Fibroblast of skin of scalp (primary cell): ENCODE measurements at regions not wholly inside any gene's neighbourhood (a gene's known extent, or its start where the extent isn't known, plus 50 kb on each side); places are given as distances from the start of the nearest gene placed in this dataset.

ENCODE experiments used
- DNase-seq: peaks from one replicate; pipeline ENCODE4 v3.0.0-alpha.2; 2013

DNA sequence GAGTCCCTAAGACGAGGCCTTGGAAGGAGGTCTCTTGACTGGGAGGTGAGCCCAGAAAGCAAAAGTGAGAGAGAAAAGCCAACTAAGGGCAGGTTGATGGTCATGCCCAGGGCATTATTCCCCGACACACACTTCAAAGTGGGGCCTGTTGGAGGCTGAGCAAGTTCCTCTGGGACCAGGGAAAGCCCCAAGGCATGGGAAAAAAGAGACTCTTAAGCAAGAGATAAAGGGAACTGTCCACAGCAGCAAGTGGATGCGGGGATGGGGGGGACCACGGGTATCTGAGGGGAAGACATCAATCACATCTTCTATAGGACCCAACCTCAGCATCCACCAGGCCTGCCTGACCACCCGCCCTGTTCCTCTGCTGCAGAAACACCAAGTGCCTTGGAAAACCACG is 119.9 kb upstream of the MAFB start:
- no peak for DNase-seq

DNA sequence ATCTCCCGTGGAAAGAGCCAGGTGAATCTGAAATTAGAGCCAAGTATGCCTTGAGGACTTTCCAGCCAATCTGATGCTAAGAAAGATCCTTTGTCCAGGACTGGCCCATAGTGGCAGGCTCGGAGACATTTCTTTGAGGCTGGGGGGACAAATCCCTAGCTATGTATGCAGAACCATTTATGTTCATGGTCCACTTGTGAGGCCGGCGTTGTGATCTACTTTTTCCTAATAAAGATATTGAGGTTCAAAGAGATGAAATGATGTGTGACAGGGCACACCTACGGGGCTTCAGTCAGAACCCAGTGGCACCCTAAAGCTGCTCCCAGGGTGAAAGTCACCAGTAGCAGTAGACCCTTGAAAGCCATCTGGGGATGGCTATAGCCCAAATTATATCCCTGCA is 120.3 kb upstream of the MAFB start:
- DNase-seq = no peak

DNA sequence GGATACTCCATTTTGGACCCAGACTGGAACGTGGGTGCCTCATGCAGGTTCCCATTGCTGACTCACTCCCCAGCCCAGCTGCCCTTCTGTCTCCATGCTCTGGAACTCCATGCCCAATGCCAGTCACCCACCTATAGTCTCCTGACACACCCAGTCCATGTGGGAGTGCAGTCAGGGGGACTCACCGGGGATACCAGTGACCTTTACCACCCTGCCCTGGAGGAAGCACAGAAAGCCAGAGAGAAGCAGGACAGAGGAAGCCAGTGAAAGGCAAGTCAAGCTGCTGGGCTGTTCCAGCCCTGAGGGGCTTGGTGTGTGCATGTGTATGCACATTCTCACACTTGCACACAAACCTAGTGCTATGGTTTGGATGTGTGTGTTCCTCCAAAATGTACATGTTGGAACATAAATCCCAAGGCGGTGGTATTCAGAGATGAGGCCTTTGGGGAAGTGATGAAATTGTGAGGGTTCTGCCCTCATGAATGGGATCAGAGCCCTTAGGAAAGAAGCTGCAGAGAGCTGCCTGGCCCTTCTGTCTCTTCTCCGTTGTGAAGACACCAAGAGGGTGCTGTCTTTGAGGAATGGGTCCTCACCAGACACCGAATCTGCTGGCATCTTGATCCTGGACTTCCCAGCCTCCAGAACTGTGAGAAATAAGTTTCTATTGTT is 121.4 kb upstream of the MAFB start:
- no peak for DNase-seq

DNA sequence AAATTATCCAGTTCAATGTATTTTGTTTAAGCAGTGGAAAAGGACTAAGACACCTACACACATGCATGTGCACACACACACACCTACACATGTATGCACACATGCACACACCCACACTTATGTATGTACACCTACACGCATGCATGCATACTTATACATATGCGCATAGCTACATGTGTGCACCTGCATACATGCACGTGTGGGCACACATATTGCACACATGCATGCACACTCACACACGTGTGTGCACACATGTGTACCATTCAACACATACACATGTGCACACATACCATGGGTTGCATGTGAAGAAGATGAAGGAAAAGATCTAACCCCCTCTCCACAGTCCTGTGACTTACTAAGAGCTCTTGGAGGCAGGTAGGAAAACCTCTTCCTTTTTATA is 122.0 kb upstream of the MAFB start:
- DNase-seq = no peak

DNA sequence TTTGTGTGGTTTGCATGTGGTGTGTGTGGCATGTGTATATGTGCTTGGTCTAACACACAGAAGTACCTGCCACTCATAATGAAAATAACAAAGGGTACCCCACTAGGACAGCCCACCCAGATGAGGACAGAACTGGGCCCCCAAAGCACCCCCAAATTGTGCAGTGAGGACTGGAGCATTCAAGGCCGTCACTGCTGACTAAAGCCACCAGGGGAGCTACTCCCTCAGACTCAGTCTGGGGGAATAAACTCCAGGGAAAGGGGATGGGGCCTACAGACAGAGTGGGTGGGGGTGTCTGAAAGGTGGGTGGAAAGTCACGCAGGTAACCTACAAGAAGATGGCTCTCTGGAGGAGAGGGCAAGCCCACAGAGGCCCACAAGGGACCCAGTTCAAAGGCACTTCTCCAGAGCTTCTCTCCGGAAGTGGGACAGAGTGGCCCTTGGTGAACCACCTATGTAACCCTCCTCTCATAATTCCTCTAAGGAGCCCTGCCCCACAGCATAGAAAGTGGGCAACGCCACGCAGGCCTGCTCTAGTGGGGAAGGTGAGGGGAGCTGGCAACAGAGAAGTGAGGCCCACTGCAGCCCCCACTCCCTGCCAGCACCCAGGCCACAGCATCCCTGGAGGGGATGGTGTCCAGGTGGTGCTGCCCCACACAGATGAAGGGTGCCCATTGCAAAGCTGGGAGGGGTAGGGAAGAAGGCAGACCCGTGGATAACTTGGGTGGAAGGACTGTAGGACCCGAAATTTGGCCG is 122.8 kb upstream of the MAFB start:
- no peak for DNase-seq

DNA sequence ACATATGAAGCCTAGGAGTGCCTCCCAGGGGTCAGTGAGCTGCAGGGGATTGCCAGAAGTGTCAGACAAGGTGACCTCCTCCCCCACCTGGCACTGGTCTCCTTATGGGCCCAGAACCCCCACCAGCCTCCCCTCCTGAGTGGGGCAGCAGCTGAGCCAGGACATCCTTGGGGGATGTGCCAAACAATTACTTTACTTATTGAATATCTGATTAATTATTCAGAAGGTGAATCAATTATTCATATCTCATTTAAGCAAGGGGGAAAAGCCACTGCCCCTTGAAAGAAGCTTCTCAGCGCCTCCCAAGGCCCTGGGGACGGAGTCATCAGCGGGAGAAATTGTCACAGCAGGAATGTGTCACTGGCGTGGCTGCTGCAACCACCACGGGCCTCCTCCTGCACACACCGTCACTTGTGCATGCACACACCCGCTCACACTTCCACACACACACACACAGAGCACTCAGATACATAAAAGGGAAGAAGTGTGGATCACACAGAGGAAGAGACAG is 123.4 kb upstream of the MAFB start:
- no peak for DNase-seq

DNA sequence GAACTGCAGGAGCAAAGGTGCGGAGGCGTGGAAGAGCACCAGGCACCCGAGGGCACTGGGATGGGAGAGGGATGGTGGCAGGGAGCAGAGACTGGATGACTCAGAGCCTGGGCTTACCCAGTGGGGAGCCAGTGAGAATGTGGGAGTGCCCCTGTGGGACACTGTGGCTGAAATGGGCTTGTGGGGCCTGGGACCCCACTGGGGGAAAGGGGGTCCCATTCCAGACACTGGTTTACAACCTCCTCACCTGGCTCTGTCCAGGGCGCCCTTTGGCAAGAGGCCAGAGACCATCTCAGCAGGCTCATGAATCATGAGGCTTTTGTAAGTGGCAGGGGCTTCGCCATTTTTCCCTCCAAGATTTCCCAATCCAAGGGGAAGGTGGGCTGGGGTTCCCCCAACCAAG is 124.0 kb upstream of the MAFB start:
- DNase-seq = no peak

DNA sequence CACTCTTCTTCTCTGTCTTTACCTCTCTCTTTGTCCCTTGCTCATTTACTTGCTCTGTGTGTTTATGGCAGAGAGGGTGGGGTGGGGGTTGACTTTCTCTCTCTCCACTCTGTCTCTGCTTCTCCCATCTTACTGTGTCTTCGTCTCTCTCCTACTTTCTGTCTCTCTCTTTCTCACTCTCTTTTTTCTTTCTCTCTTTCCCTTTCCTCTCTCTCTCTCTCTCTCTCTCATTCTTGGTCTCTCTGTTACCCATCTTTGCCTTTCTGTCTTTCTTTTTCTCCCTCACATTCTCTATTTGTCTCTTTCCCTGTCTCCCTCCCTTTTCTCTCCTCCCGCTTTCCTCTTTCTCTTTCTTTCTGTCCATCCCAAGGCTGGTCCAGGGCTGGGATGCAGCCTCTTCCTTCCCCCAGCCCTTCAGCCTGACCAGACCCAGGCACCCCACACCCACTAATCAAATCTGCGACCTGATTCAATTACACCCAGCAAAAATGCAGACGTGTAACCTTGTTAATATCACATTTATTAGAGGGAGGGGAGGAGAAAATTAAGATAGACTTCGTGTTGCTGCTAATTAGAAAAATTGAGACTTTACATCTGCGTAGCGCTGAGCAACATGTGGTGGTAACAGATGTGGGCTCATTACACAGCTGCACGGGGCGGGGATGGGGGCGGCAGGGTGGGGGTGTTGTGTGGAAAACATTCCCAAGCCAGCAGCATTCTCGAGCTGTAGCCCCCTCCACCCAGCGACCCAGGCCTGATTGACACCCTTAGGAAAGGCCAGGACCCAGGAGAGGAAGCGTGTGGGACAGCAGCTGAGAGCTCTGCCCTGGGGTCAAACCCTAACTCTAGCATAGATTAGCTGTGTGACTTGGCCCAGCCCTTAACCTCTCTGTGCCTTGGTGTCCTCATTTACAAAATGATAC is 124.9 kb upstream of the MAFB start:
- no peak for DNase-seq

DNA sequence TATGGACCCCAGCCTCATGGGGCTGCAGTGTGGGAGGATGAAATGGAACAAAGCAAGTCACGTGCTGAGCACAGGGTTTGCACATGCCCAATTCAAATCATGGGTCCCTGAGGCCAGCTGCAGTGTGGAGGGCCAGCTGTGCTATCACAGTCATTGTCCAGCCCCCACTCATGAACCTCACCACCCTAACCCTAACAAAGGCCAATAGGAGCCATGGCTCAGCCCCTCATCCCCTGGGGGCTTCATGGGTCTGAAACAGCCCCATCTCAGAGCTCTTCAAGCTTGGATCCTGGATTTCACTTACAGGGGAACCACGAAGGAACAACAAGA is 125.6 kb upstream of the MAFB start:
- no peak for DNase-seq

DNA sequence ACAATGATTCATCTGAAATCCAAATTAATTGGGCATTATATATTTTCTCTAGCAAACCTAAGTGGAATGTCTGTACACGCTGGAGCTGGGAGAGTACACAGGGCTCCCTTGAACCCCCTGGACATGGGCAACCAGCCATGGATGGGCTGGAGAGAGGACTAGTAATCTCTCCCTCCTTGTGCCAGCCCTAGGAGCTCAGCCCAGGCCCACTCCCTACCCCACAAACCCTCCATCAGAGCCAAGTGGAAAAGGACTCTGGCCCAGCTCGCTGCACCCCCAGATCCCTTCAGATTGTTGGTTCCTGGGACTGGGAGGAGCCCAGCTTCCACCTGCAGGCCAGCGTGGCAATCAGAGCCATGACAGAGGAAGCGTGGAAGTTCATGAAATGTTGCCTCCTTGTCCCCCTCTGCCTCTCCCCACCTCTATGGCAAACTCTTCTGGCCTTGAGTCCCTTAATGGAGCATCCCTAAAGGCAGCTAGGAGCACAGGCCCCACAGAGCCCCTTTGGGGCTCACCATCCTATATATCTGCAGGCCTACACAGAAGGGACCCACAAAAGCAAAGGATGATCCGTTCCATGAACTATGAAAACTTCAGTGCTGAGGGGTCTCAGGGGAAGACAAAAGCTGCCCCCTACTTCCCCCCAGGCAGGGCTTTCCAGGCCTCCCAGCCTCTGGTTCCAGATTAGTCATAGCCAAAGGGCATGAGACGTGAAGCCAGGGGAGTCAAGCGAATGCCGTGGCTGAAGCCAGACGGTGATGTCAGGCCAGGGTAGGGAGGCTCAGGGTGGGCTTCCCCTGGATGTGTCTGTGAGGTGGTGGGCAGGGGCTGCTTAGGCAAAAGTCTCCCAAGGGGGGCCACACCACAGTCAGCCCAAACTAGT is 126.4 kb upstream of the MAFB start:
- no peak for DNase-seq

DNA sequence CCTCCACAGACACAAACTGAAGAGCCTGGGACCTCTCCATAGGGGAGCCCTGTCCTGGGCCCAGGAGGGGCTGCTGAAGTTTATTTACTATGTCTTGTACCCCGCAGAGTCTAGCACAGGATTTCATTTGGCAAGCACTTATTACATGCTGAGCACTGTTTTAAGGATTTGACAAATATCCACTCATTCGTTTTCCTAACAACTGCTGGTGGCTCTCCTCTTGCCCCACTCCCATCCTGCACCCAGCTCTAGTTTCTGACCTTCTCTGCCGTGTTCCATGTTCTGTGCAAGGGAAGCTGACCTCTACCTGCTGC is 127.0 kb upstream of the MAFB start:
- no peak for DNase-seq

DNA sequence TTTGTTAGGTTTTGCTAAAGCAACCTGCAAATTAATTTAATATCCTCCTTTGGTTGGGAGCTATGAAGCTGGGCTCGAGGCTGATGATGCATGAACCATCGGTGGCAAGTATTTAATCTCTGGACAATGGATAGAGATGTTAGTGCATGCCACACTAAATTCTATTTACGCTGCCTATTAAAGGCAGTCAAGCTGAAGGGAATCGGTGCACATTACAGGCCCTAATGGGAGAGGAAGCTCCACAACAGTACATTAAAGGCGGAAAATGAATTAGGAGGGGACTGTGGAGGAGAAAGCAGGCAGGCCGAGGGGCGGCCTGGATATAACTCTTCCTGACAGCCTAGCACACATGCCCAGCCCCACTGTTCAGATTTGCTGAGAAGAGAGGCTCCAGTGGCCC is 132.4 kb upstream of the MAFB start:
- DNase-seq = no peak

DNA sequence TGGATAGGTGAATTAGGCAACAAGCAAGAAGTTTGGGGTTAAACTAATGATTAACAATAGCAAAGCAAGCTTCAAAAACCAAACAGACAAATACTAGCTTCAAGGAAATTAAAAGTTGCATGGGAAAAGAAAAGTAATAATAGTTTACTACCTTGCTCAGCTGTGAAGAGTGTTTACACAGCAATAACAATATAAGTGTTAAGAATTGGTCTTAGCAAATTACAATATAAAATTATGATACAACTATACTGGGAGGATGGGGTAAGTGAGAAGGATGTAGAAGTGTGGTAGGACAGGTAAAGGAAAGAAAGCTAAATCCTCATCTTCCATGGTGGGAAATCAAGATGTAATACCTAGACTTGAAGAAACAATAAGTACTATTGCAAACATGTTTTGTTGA is 137.7 kb upstream of the MAFB start:
- no peak for DNase-seq

DNA sequence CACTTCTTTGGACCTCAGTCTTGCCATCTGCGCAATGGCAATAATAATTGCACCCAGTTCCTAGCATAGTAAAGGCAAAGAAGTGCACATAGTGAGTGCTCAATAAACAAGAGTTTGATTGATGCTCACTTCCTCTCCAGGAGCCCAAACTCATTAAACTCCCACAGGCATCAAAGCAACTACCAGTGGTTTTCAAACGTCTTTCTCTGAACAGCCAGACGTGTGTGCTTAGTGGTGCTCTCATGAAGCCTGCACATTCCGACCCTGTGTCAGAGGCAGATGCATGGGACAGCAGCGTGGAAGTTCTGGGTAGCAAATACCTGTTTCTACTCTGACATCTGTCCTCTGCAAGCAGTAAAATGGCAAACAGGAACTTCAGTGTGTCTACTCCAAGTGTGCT is 146.3 kb upstream of the MAFB start:
- DNase-seq = no peak

DNA sequence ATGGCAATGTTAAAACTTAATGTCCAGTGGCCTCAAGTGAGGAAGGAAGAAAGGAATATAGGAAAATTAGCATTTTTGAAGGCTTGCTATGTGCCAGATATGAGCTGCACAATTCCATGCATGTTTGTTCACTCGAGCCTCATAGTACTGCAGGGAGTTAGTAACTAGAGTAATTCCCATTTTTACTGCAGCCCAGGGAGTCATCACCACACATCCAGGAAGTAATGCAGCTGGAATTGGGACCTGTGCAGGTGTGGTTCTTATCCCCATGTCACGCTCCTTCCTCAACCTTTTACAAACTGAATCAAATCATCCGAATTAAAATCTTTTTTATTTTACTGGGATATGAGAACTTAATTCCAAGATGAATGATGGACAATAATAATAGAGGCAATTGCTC is 149.5 kb upstream of the MAFB start:
- no peak for DNase-seq

DNA sequence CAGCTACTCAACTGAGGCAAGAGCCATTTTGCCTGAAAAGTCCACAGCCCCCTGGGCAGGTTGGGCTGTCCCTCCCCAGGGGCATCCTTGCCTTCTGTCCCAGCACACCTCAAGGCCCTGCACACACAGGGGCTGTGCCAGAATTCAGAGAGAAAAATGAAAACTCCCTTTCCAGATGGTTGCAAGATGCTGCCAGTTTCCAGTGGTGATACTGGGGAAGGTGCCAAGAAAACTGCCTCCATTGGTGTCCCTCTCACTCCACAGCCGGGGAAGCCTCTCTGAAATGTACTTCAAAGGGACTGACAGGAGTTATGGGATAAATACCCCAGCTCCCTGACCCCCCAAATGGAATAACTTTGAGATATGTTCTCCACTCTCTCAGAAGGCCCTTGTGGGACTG is 154.2 kb upstream of the MAFB start:
- no peak for DNase-seq

DNA sequence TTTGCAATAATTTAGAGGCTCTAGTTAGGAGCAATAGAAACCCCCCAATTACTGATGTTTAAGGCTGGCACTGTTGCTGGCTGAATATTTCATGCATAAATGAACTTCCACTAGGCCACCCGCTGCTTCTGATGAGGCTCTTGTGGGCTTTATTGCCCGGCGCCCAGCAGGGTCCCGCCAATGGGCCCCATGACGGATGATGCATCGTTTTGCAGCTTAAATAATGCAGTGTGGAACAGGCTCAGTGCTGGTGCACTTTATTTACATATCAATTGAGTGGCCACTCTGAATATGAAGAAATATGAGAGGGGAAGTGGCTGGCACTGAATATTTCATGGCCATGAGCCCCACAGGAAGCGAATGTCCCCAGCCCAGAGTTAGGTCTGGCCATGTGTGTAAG is 155.3 kb upstream of the MAFB start:
- no peak for DNase-seq

DNA sequence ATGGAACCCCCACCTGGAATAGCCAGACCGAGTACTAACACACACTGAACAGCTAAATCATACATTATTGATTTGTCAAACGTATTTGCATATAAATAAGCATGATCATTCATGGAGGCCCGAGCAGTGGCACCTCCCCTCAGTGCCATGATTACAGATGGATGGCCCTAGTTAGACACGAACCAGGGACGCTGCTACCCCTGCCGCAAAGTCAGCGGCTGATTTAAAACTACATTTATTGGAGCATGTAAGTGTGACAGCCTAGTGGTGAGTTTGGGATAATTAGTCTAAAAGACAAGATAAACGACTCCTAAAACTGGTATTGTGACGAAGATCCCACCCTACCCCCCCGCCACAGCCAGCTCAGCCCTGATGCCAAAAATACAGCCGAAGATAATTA is 159.1 kb upstream of the MAFB start:
- DNase-seq = no peak

DNA sequence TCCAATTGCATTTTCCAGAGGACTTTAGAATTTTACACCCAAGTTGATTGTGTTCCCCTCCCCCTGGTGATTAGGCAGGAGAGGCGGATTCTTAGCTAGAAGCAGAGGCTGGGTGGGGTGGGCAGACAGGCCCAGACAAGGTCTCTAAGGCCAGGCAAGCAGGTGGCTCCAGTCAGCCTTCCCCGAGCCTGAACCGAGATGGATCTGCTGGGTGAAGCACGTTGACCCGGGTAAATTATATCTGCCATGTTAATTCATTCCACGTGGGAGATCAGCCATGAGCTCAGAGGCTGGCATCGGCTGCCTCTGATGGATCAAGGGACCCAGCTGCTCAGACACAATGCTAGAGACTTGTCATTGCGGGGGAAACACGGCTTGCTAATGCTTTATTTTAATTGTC is 159.5 kb upstream of the MAFB start:
- DNase-seq = no peak

DNA sequence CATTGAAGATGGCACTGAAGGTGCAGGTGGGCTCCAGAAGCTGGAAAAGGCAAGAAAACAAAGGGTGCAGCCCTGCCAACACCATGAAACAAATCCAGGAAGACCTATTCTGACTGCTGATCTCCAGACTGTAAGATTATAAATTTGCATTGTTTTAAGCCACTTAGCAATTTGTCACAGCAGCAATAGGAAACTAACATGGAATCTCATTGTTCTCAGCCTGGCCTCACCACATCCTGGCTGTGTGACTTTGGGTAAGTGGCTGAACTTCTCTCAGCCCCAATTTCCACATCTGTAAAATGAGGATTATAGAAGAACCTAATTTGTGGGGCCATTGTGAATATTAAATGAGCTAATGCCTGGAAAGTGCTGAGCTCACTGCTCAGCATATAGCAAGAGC is 160.4 kb upstream of the MAFB start:
- DNase-seq = no peak

DNA sequence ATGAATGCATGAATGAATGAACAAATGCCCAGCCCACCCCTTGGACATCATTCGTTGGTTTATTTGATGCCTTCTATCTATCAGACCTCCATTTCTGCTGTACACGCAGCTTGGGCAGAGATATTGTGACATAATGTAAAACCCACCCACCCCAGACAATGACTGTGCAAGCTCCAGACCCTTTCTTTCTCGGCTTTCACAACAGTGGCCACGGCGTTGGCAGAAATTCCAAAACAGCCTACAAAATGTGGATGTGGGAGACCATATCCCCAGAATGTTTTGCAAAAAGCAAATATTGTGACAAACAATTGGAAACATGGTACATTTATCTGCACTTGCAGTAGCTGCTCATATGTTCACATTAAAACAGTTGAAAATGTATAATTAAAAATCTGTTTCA is 162.0 kb upstream of the MAFB start:
- no peak for DNase-seq

DNA sequence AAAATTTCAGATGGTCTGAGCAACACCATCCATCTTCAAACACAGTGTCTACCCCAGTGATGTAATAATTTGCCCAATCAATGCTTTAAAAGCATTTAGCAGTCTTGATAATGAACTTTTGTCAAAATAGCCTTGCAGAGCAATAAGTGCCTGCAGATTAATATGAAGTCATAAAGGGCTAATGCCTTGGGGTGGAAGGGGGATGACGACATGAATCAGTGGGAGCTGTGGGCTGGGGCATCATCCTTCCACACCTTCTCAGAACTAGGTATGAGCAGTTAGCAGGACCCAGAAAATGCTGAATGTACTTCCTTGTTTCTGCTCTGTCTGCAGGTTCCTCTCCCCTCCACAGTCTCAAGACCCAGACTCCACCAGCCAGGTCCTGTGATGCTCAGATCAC is 166.2 kb upstream of the MAFB start:
- no peak for DNase-seq

DNA sequence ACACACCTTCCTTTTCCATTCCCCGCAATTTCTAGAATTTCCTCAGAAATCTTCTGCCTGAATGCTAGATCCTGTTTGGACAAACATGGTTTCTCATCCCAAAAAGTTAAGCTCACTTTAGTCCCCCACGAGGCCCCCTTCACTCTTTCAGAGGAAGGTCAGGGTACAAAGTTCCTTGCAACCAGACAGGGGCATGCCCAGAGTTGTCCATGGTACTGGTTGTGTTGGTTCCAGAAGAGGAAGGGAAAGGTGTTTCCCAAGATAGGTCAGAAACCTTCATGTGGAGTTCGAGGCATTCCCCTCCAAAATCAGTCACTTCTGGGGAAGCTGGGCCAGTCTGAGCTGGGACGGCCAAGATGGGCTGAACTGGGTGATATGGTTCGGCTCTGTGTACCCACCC is 167.6 kb upstream of the MAFB start:
- DNase-seq = no peak
